ENCODE measurements at regions not wholly inside any gene's neighbourhood (a gene's known extent, or its start where the extent isn't known, plus 50 kb on each side); places are given as distances from the start of the nearest gene placed in this dataset.

DNA sequence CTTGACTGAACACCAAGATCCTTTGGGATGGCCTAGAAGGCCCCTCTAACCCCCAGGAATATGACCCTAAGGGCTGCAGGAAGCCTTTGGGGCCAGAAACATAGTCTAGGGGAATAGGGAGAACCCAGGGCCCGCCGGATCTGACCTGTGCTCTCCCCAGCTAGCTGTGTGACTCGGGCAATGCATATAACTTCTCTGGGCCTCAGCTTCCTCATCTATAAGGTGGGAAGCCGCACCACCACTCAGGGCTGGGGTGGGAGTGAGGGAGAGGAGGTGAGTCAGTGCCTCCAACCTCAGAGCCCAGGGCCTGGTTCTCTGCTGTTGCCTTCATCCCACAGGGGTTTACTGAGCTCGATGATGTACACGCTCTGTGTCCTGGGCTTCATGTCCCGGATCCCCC, 434.4 kb downstream of the PTPRU start:
- H3K27ac ChIP-seq (ENCODE audit: low read depth, low read length) = no peak overlapping the region
- H3K27me3 ChIP-seq (ENCODE audit: insufficient read depth, low read length) = peaks cover 16% of the 10 kb centered on the region
- DNase-seq (ENCODE audit: low read depth, low spot score) (no peak), ATAC-seq (no peak)
- ChIA-PET RAD21 (ENCODE audit: low non-redundant PET in 1 of 2, low total read pairs in 2 of 2, uncharacterized antibody in 2 of 2, unreplicated experiment in 2 of 2) (no interaction called here), CTCF (no interaction called here), POLR2A (no interaction called here)
- H3K4me3 ChIP-seq (replicated peaks in 1 of 2; ENCODE audit: low read depth in 1 of 2, low read length in 2 of 2) = no peak overlapping the region
- H3K4me2 ChIP-seq (ENCODE audit: low read length) = no peak overlapping the region
- no peaks in the 10 kb centered on the region for H4K20me1 ChIP-seq (ENCODE audit: insufficient read depth)
- H3K36me3 ChIP-seq (ENCODE audit: control insufficient read depth in 1 of 2, insufficient read depth in 2 of 2, low read length in 2 of 2) = no peaks in the 10 kb centered on the region
- H3K9me3 ChIP-seq (ENCODE audit: control insufficient read depth in 1 of 2, insufficient read depth in 1 of 2, low read depth in 1 of 2, low read length in 2 of 2) = no peaks in the 10 kb centered on the region
- TF ChIP-seq TCF7L2 (IDR thresholded peaks at IDR 0.05; ENCODE audit: borderline replicate concordance, extremely low read depth, insufficient read depth, insufficient read length) = no peak
- TF ChIP-seq EZH2phosphoT487 (IDR thresholded peaks at IDR 0.05; ENCODE audit: borderline replicate concordance) = no peak
- TF ChIP-seq, protein P1, sequence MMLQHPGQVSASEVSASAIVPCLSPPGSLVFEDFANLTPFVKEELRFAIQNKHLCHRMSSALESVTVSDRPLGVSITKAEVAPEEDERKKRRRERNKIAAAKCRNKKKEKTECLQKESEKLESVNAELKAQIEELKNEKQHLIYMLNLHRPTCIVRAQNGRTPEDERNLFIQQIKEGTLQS (IDR thresholded peaks at IDR 0.05) = no peak
- TF ChIP-seq MAX (IDR thresholded peaks at IDR 0.05) = no peak
- no peak for TF ChIP-seq ZNF274 (IDR thresholded peaks at IDR 0.05; ENCODE audit: low read depth, low read length)
- TF ChIP-seq ELF1 (IDR thresholded peaks at IDR 0.05; ENCODE audit: borderline replicate concordance, low read depth) = no peak
- TF ChIP-seq CEBPB (IDR thresholded peaks at IDR 0.05; ENCODE audit: low read depth) = no peak
- no peak for TF ChIP-seq EGR1 (IDR thresholded peaks at IDR 0.05; ENCODE audit: low read depth)
- TF ChIP-seq RAD21 (IDR thresholded peaks at IDR 0.05; ENCODE audit: low read depth) = no peak
- no peak for TF ChIP-seq CTCF (IDR thresholded peaks at IDR 0.05 in 2 of 3, conservative IDR thresholded peaks at IDR 0.05 in 1 of 3; ENCODE audit: borderline replicate concordance in 1 of 3, insufficient read depth in 1 of 3, low read depth in 2 of 3, low read length in 2 of 3)
- no peak for TF ChIP-seq ZBTB33 (IDR thresholded peaks at IDR 0.05; ENCODE audit: extremely low read depth, insufficient replicate concordance, low read length)
- TF ChIP-seq CBX3 (IDR thresholded peaks at IDR 0.05; ENCODE audit: low read depth) = no peak
- TF ChIP-seq EZH2 (IDR thresholded peaks at IDR 0.05) = no peak
- no peak for TF ChIP-seq POLR2AphosphoS5 (IDR thresholded peaks at IDR 0.05; ENCODE audit: low read depth, low read length)
- no peak for TF ChIP-seq ZFX (IDR thresholded peaks at IDR 0.05)
- no peak for TF ChIP-seq JUND (IDR thresholded peaks at IDR 0.05)
- no peaks in the 10 kb centered on the region for H3K79me2 ChIP-seq (ENCODE audit: insufficient read depth, low read length)
- H3K9ac ChIP-seq (ENCODE audit: low read length) = no peak overlapping the region
- intact Hi-C loops (cut with micrococcal nuclease) = loop anchor here (1.0 kb wide), 1 partner anchor 33 kb away; no protein-coding TSS in a partner anchor
- no peak overlapping the region for H2AFZ ChIP-seq (ENCODE audit: low read depth, low read length, poor library complexity, severe bottlenecking)
- H3K9me2 ChIP-seq (ENCODE audit: insufficient read depth) = no peaks in the 10 kb centered on the region
- BruUV-seq (replicated peaks) = no TSS peak
- peaks cover 0 to 22% of the 10 kb centered on the region in 2 experiments; a peak in 1 of 4 replicates for H3K4me1 ChIP-seq (ENCODE audit: control insufficient read depth in 1 of 2, insufficient read depth in 2 of 2, low read length in 2 of 2)

Measured in HCT116 (cell line).